Left hindlimb (tissue), 1 donor: ENCODE measurements at regions not wholly inside any gene's neighbourhood (a gene's known extent, or its start where the extent isn't known, plus 50 kb on each side); places are given as distances from the start of the nearest gene placed in this dataset.

Experiments used
- DNase-seq: peaks from one replicate; pipeline ENCODE4 v3.0.0-alpha.2; 2018

GRCh38 chr10:107631876-107632275 lies 467.4 kb upstream of the SORCS1 start:
- no peak for DNase-seq

- DNase-seq = no peak
Observed at GRCh38 chr10:107626862-107627261, 462.4 kb upstream of the SORCS1 start.

DNA sequence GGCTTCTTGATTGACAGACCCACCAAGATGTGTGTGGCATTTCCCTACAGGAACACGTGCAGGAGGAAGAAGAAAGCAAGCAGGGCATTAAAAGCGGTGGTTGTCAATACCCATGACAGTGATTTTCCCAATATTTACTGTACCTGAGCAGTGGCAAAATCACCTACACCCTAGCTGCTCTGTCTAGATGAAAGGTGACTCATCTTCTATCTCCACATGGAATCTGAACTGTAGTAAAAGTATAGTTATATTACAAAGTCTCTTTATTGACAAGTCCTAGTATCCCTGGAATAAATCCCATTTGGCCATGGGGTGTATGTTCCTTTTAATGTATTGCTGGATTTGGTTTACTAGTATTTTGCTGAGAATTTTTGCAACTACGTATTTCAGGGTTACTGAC lies 458.8 kb upstream of the SORCS1 start:
- DNase-seq = no peak

DNA sequence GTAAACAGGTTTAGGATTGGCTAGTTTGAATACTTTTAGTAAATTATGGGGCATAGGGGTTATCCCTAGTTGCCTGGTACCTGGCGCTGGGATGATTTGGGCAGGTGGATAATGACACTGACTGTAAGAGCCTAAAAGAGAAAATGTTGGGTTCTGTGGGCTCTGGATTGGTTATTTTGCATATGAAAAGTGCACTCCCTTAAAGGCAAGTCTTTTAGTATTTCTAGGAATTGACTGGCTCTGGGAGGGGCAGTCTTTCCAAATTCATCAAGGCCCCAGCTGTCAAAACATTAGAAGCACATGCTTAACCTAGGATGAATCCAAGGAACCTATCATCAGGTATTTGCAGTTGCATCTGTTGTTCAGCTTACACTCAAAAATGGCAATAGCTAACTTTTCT lies 454.6 kb upstream of the SORCS1 start:
- DNase-seq = no peak

DNA sequence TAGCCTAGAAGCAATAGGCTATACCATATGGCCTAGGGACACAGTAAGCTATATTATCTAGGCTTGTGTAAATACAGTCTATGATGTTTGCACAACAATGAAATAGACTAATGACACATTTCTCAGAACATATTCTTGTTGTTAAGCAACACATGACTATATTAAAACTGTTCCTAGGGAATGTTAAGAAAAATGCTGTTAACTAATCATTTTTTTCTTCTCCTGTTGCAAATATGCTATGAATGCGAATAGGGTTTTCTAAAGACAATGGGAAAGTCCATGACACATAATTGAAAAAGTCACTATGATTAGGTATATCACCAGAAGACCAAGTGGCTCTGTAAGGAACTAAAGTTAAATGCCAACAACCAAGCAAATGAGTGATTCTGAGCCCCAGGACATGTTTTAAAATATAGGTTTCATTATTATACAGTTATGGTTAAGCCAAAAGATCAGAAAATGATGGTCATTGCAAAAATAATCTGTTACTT lies 454.0 kb upstream of the SORCS1 start:
- no peak for DNase-seq

GRCh38 chr10:107616463-107617410 lies 452.2 kb upstream of the SORCS1 start:
- DNase-seq = no peak

DNA sequence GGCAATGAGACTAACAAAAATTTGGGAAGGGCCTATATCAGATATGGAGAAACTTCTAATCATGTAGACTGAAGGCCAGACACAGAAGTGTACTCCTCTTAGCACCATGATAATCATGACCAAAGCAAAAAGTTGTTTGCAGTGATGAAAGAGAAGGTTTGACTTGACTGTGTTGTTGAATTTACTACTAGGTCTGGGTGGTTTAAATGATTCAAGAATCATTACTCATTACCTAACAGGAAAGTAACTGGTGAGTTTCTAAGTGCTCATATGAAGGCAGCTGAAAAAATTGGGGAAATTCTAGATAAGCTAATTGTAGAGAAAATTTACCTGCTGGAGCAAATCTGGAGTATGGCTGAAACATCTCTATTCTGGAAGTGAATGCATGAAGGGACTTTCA lies 451.5 kb upstream of the SORCS1 start:
- DNase-seq = no peak

DNA sequence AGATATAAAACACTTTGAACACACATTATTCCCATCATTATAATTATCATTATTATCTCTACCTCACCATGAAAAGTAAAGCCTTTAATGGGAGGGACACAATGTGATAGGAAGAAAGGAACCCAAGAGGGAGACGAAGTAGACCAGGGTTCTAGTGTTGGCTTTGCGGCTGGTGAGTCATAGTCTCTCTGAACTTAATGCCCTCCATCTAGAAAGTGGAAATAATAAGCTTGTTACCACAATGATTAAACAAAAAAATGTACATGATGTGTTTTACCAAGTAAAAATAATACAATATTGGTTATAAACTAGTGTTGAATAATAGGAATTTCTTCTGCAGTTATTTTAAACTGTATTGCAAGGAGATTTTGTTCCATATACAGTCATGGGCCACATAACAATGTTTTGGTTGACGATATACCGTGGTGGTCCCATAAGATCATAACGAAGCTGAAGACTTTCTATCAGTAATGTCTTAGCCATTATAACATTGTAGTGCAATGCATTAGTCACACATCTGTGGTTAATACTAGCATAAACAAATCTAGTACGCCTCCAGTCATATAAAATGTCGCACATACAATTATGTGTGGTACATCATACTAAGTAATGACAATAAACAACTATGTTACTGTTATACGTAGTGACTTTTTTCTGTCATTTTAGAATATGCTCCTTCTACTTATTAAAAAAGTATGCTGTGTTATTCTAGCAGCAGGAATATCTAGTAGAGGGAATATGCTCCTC lies 450.6 kb upstream of the SORCS1 start:
- no peak for DNase-seq

DNA sequence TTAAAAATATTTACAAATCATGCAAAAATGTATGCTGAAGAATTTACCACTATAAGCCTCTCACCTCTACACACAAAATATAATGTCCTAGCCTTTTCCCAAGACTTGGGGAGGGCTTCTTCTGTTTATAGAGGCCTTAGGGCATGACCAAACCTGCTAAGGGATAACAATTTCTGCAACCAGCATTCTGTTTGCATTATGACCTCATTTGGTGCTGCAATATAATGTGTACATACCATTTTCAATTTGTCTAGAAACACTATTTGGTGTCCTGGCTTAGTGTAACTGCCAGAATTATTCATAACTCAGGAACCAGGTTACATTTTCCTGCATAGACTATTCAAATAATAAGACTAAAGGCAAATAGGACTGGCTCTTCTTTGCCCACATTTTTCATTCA lies 446.6 kb upstream of the SORCS1 start:
- no peak for DNase-seq

DNA sequence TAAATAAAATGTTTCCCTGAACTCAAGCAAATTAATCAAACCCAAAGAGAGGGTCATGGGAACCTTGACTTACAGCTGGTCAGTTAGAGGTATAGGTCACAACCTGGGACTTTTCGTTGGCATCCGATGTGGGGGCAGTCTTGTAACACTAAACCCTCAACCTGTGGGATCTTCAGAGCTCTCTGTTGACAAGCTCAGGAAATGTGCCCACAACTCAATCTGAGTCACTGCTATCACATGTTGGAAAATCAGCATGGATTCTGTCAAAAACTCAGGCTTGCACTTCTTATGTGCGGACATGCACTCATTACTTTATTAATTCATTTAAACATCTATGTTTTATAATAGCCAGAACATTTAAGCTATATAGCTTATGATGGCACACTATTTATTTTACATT lies 424.6 kb upstream of the SORCS1 start:
- no peak for DNase-seq

- no peak for DNase-seq
Observed at GRCh38 chr10:107585630-107586029, 421.1 kb upstream of the SORCS1 start.

DNA sequence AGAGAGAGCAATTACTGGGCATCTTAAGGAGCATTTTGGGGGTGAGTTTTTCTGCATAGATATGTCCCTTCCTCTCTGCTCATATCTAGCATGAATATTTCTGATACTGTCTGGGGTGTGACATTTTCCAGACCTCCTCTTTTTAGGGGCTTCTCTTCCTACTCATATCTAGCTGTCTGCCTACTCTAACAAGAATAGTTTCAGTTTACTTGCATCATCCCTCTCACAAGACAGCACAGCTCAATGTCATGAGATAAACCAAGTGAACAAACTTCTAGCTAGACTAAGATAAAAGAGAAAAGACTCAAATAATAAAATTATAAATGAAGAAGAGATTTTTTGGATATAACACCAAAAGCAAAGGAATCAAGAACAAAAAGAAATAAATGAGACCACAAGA lies 419.5 kb upstream of the SORCS1 start:
- DNase-seq = no peak

- DNase-seq = no peak
Observed at GRCh38 chr10:107579970-107580369, 415.5 kb upstream of the SORCS1 start.

- DNase-seq = no peak
Observed at GRCh38 chr10:107577221-107577620, 412.7 kb upstream of the SORCS1 start.

DNA sequence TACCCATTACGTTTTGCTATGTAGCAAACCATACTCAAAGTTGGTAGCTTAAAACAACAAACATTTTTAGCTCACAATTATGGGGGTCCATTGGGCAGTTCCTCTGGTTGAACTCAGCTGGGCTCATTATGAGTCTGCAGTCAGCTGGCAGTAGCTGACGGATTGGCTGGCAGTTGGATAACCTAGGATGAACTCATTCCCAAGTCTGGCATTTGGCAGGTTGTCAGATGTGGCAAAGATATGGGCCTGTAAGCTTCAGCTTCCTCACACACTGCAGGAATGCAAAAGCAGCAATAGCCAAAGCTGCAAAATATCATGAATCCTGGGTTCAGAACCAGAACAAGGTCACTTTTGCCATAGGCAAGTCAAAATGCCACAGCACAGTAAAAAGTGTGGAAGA lies 412.2 kb upstream of the SORCS1 start:
- DNase-seq = no peak

DNA sequence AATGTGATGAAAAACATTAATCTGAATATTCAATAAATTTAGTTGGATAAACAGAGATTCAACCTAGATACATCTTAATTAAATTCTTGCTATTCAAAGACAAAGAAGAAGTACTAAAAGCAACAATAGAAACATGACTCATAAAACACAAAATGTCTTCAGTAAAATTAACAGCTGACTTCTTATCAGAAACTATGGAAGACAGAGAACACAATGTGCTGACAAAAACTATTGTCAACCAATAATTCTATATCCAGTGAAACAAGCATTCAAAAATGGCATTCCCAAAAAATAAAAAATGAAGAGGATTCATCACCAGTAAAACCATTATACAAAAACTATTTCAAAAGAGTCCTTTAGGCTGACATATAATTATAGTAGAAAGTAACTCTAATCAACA lies 400.5 kb upstream of the SORCS1 start:
- no peak for DNase-seq

- DNase-seq = no peak
Observed at GRCh38 chr10:107561136-107561650, 396.7 kb upstream of the SORCS1 start.

DNA sequence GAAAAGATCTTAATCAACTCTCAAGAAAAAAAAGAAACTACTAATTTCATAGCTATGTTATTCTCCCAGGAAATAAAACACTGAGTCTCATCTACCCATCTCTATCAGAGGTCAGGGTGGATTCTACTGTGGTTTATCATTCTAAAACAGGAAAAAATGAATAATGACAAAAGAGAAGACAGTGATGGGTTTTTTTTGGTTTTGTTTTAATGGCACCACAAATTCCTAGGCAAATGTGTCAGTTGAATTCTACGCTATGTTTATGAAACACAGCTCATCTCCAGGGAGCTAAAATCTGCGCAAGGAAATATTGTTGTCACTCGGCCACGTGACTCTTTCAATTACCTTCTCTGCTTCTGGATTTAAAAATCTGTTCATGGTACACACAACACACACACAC lies 393.4 kb upstream of the SORCS1 start:
- no peak for DNase-seq

DNA sequence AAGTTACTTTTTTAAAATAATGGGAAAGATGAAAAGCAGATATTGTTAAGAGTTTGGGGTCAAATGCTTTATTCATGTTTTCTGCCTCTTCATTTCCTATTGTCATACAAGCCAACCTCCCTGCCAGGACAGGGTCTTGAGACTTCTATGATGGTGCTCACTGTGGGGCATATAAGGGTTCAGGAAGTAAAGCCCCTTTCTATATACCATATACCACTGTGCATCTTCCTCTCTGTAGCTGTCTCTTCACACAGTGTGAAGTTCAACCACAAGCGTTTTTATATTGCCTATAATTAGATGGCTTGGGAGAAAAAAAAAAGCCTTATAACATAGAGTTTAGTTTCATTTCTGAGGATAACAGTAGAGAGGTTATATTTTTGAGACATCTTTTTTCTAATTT lies 389.8 kb upstream of the SORCS1 start:
- no peak for DNase-seq

DNA sequence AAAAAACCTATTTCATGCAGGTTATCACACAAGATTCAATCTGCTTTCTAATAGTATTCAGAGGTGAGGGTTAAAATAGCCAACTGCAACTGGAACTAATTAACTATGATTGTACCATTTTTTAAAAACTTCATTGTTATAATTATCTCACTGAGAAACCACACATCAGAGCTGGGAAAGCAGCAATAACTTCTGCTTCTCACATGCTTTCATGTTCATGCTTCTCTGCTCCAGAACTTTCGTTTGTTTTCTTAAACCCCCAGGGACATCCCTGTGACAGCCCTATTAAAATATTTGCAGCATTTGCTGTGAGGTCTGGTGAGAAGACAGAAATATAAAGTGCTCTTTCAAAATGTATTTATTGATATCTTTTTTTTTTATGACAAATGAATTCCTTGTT lies 389.0 kb upstream of the SORCS1 start:
- DNase-seq = no peak

GRCh38 chr10:107552963-107553362 lies 388.5 kb upstream of the SORCS1 start:
- no peak for DNase-seq

- DNase-seq = no peak
Observed at GRCh38 chr10:107548301-107548700, 383.8 kb upstream of the SORCS1 start.

- DNase-seq = no peak
Observed at GRCh38 chr10:107546986-107547385, 382.5 kb upstream of the SORCS1 start.

- DNase-seq = no peak
Observed at GRCh38 chr10:107546284-107546683, 381.8 kb upstream of the SORCS1 start.
